ENCODE measurements at regions not wholly inside any gene's neighbourhood (a gene's known extent, or its start where the extent isn't known, plus 50 kb on each side); places are given as distances from the start of the nearest gene placed in this dataset.
A peak's percentile ranks its signal among the peaks of the same experiment; 100 is the strongest.
"Not testable (repeated sequence)": the region's sequence is repeated elsewhere in the genome, so short reads cannot be mapped to it uniquely, and the experiment has no call there.

GRCh38 chr3:80334534-80334933 lies 566.7 kb upstream of the ROBO1 start:
- DNase-seq (ENCODE audit: low read depth), result no peak

GRCh38 chr3:80331494-80332170 lies 563.8 kb upstream of the ROBO1 start:
- no peak for DNase-seq (ENCODE audit: low read depth)

- DNase-seq (ENCODE audit: low read depth), result not testable (repeated sequence)
Measured at GRCh38 chr3:80314541-80314940, 546.7 kb upstream of the ROBO1 start.

- no peak for DNase-seq (ENCODE audit: low read depth)
Measured at GRCh38 chr3:80308637-80309036, 540.8 kb upstream of the ROBO1 start.

GRCh38 chr3:80307844-80308243 lies 540.0 kb upstream of the ROBO1 start:
- DNase-seq (ENCODE audit: low read depth), result no peak

- DNase-seq (ENCODE audit: low read depth), result peak; percentile 1
Measured at GRCh38 chr3:80297720-80298119, 529.9 kb upstream of the ROBO1 start.

- peak; percentile 38 for DNase-seq (ENCODE audit: low read depth)
Measured at GRCh38 chr3:80285388-80285787, 517.6 kb upstream of the ROBO1 start.

GRCh38 chr3:80283783-80284182 lies 516.0 kb upstream of the ROBO1 start:
- no peak for DNase-seq (ENCODE audit: low read depth)

- DNase-seq (ENCODE audit: low read depth), result no peak
Measured at GRCh38 chr3:80278056-80278455, 510.3 kb upstream of the ROBO1 start.

- no peak for DNase-seq (ENCODE audit: low read depth)
Measured at GRCh38 chr3:80275120-80275519, 507.3 kb upstream of the ROBO1 start.

GRCh38 chr3:80263260-80263659 lies 495.5 kb upstream of the ROBO1 start:
- peak; percentile 57 for DNase-seq (ENCODE audit: low read depth)

- no peak for DNase-seq (ENCODE audit: low read depth)
Measured at GRCh38 chr3:80261082-80261481, 493.3 kb upstream of the ROBO1 start.

- no peak for DNase-seq (ENCODE audit: low read depth)
Measured at GRCh38 chr3:80259736-80260135, 491.9 kb upstream of the ROBO1 start.

GRCh38 chr3:80252113-80252512 lies 484.3 kb upstream of the ROBO1 start:
- DNase-seq (ENCODE audit: low read depth), result no peak

GRCh38 chr3:80247766-80248165 lies 480.0 kb upstream of the ROBO1 start:
- DNase-seq (ENCODE audit: low read depth), result no peak

GRCh38 chr3:80244390-80244789 lies 476.6 kb upstream of the ROBO1 start:
- peak; percentile 56 for DNase-seq (ENCODE audit: low read depth)

- no peak for DNase-seq (ENCODE audit: low read depth)
Measured at GRCh38 chr3:80241791-80242190, 474.0 kb upstream of the ROBO1 start.

GRCh38 chr3:80239301-80239700 lies 471.5 kb upstream of the ROBO1 start:
- no peak for DNase-seq (ENCODE audit: low read depth)

- DNase-seq (ENCODE audit: low read depth), result no peak
Measured at GRCh38 chr3:80238606-80239005, 470.8 kb upstream of the ROBO1 start.

GRCh38 chr3:80238152-80238551 lies 470.4 kb upstream of the ROBO1 start:
- no peak for DNase-seq (ENCODE audit: low read depth)

GRCh38 chr3:80234706-80235105 lies 466.9 kb upstream of the ROBO1 start:
- DNase-seq (ENCODE audit: low read depth), result no peak

- no peak for DNase-seq (ENCODE audit: low read depth)
Measured at GRCh38 chr3:80233576-80233975, 465.8 kb upstream of the ROBO1 start.

GRCh38 chr3:80232760-80233159 lies 465.0 kb upstream of the ROBO1 start:
- DNase-seq (ENCODE audit: low read depth), result peak; percentile 74

- no peak for DNase-seq (ENCODE audit: low read depth)
Measured at GRCh38 chr3:80230962-80231361, 463.2 kb upstream of the ROBO1 start.
